GM12878 (cell line): ENCODE measurements at regions not wholly inside any gene's neighbourhood (a gene's known extent, or its start where the extent isn't known, plus 50 kb on each side); places are given as distances from the start of the nearest gene placed in this dataset.

ENCODE experiments used
- ATAC-seq: fragments of 200-7000 bp; cut with Tn5 transposase; 3 replicates; pipeline ENCODE4 v1.9.1; 2020; ENCODE audit warnings: mild to moderate bottlenecking, moderate library complexity
- BruUV-seq: library from RNA; stranded (reverse); fragments of 400-500 nt; replicated peaks from 2 replicates; lab custom pipeline; 2021; lab: Mats Ljungman, UMichigan
- CTCF ChIA-PET: fragments of 300-600 bp; sonication (Branson Sonifier 250); formaldehyde crosslinking; extraction: SDS; loops from one replicate; lab custom pipeline; 2021; ENCODE audit warnings: inconsistent platforms; lab: Yijun Ruan, JAX
- POLR2A ChIA-PET: fragments of 350-600 bp; formaldehyde crosslinking; extraction: SDS; loops from one replicate; lab custom pipeline; 2021; ENCODE audit warnings: inconsistent platforms; lab: Charles Lee
- RAD21 ChIA-PET: fragments of 300-600 bp; sonication (Branson Sonifier 250); formaldehyde crosslinking; loops from one replicate; lab custom pipeline; 2023; ENCODE audit warnings: antibody characterized with exemption; ENCODE audit not compliant: unreplicated experiment; lab: Charles Lee
- SMC1A ChIA-PET: fragments of 300-600 bp; sonication (Branson Sonifier 250); formaldehyde crosslinking; loops from one replicate; lab custom pipeline; 2023; ENCODE audit not compliant: unreplicated experiment, uncharacterized antibody; lab: Charles Lee
- DNase-seq: peaks from one replicate; pipeline ENCODE4 v3.0.0-alpha.2; 2011; ENCODE audit warnings: low read depth, low spot score
- FAIRE-seq: peaks from 3 replicates; lab custom pipeline; 2011; peaks lifted over from hg19 to GRCh38; lab: Jason Lieb, UNC
- H2AFZ ChIP-seq: 2 replicates; pipeline ENCODE4 v1.6.0; 2011; ENCODE audit warnings: low read depth, low read length, control low read depth; ENCODE audit not compliant: control insufficient read depth
- H3K27ac ChIP-seq: 2 replicates; pipeline ENCODE4 v1.5.1; 2011; ENCODE audit warnings: control low read depth; ENCODE audit not compliant: control insufficient read depth, insufficient read depth
- H3K27me3 ChIP-seq, 2 experiments: replicated peaks in 1 of 2; 2 replicates each; pipeline versions ENCODE4 v1.6.0 to v1.6.1; 2011; ENCODE audit warnings: low read length in 1 of 2; ENCODE audit not compliant: control insufficient read depth in 2 of 2, insufficient read depth in 2 of 2
- H3K36me3 ChIP-seq, 2 experiments: 2 replicates each; pipeline ENCODE4 v1.5.1; 2011; ENCODE audit warnings: low read length in 1 of 2; ENCODE audit not compliant: control insufficient read depth in 2 of 2, insufficient read depth in 2 of 2
- H3K4me1 ChIP-seq: 2 replicates; pipeline ENCODE4 v1.6.1; 2011; ENCODE audit warnings: mild to moderate bottlenecking, low read length, moderate library complexity, mixed read lengths; ENCODE audit not compliant: control insufficient read depth, insufficient read depth
- H3K4me2 ChIP-seq: 2 replicates; pipeline ENCODE4 v1.6.0; 2011; ENCODE audit warnings: control low read depth; ENCODE audit not compliant: control insufficient read depth, insufficient read depth
- H3K4me3 ChIP-seq: fragments of 200-600 bp; sonication (generic); 2 replicates; pipeline ENCODE4 v1.5.1; 2016
- H3K79me2 ChIP-seq: 2 replicates; pipeline ENCODE4 v1.6.0; 2011; ENCODE audit warnings: low read length; ENCODE audit not compliant: control insufficient read depth, insufficient read depth
- H3K9ac ChIP-seq: 2 replicates; pipeline ENCODE4 v1.8.0; 2011; ENCODE audit warnings: low read length, control low read depth, mixed read lengths; ENCODE audit not compliant: control insufficient read depth, insufficient read depth
- H3K9me3 ChIP-seq: replicated peaks from 3 replicates; pipeline ENCODE4 v1.5.1; 2011; ENCODE audit warnings: mild to moderate bottlenecking, low read length; ENCODE audit not compliant: control insufficient read depth, insufficient read depth
- H4K20me1 ChIP-seq: 2 replicates; pipeline ENCODE4 v1.6.0; 2011; ENCODE audit not compliant: control insufficient read depth, insufficient read depth
- CBFB ChIP-seq: IDR thresholded peaks from 2 replicates; pipeline ENCODE4 v1.6.1; 2016; ENCODE audit warnings: antibody characterized with exemption, low read depth
- CBX3 ChIP-seq: fragments of 200-600 bp; sonication (generic); IDR thresholded peaks from 2 replicates; pipeline ENCODE4 v1.6.1; 2016; ENCODE audit warnings: low read depth, borderline replicate concordance
- CREM ChIP-seq: IDR thresholded peaks from 2 replicates; pipeline ENCODE4 v1.6.1; 2014; ENCODE audit warnings: antibody characterized with exemption, low read depth
- ETV6 ChIP-seq, 2 experiments: fragments of 450-650 bp in 1 of 2; IDR thresholded peaks in 1 of 2; conservative IDR thresholded peaks in 1 of 2; 2 replicates each; pipeline ENCODE4 v1.6.1; 2014; ENCODE audit warnings: antibody characterized with exemption in 1 of 2, borderline replicate concordance in 1 of 2, low read depth in 1 of 2, mild to moderate bottlenecking in 1 of 2, moderate library complexity in 1 of 2
- HDAC2 ChIP-seq: fragments of 200-600 bp; sonication (generic); IDR thresholded peaks from 2 replicates; pipeline ENCODE4 v1.6.1; 2017
- IRF4 ChIP-seq: IDR thresholded peaks from 2 replicates; pipeline ENCODE4 v1.6.1; 2011; ENCODE audit warnings: low read depth, low read length
- JUND ChIP-seq: IDR thresholded peaks from 2 replicates; pipeline ENCODE4 v1.6.1; 2012; ENCODE audit warnings: low read depth, mild to moderate bottlenecking, low read length, improper control_type of control experiment, moderate library complexity
- MEF2B ChIP-seq: fragments of 450-650 bp; IDR thresholded peaks from 2 replicates; pipeline ENCODE4 v1.6.1; 2018; ENCODE audit warnings: mild to moderate bottlenecking, moderate library complexity; ENCODE audit not compliant: partially characterized antibody, poor library complexity, severe bottlenecking
- MTA2 ChIP-seq: fragments of 450-650 bp; IDR thresholded peaks from 2 replicates; pipeline ENCODE4 v1.6.1; 2016; ENCODE audit warnings: low read depth, mild to moderate bottlenecking, moderate library complexity
- MYC ChIP-seq: IDR thresholded peaks from 2 replicates; pipeline ENCODE4 v1.6.1; 2011; ENCODE audit warnings: mild to moderate bottlenecking, low read length, moderate library complexity, inconsistent platforms; ENCODE audit not compliant: insufficient read depth, insufficient replicate concordance, insufficient read length, severe bottlenecking
- POLR2A ChIP-seq: IDR thresholded peaks from 2 replicates; pipeline ENCODE4 v1.6.1; 2011; ENCODE audit warnings: low read depth, mild to moderate bottlenecking, low read length
- RUNX3 ChIP-seq: IDR thresholded peaks from 2 replicates; pipeline ENCODE4 v1.6.1; 2012; ENCODE audit warnings: low read length, inconsistent platforms
- SUZ12 ChIP-seq: fragments of 200-600 bp; sonication (generic); IDR thresholded peaks from one replicate; pipeline ENCODE4 v1.6.1; 2018; ENCODE audit warnings: antibody characterized with exemption, mild to moderate bottlenecking; ENCODE audit not compliant: unreplicated experiment
- ZBED1 ChIP-seq: IDR thresholded peaks from 2 replicates; pipeline ENCODE4 v1.6.1; 2016; ENCODE audit warnings: borderline replicate concordance
- WGBS: methylation state at CpG from one replicate; pipeline ENCODE4 v1.1.6; 2016; ENCODE audit warnings: low lambda C conversion rate; ENCODE audit not compliant: insufficient replicate concordance, insufficient coverage; ENCODE audit errors: missing lambda C conversion rate; 5-methylcytosine and 5-hydroxymethylcytosine counted together
- in situ Hi-C: fragments of 300-500 bp; cut with MboI; formaldehyde crosslinking; loops from 9 replicates; pipeline ENCODE4 v1.14.3; 2018; ENCODE audit warnings: mixed read lengths
- intact Hi-C: fragments of 100-400 bp; cut with micrococcal nuclease; formaldehyde crosslinking; loops from one replicate; pipeline ENCODE4 v1.14.2; 2022; ENCODE audit not compliant: unreplicated experiment
- TF ChIP-seq, protein P1 (sequence below): fragments of 450-650 bp; IDR thresholded peaks from 2 replicates; pipeline ENCODE4 v1.6.1; 2018; ENCODE audit warnings: mild to moderate bottlenecking, low read depth, moderate library complexity; ENCODE audit not compliant: partially characterized antibody
- TF ChIP-seq, protein P2 (sequence below): fragments of 450-650 bp; IDR thresholded peaks from 2 replicates; pipeline ENCODE4 v1.6.1; 2017; ENCODE audit warnings: antibody characterized with exemption, mild to moderate bottlenecking, moderate library complexity
- TF ChIP-seq, protein P3 (sequence below): IDR thresholded peaks from 2 replicates; pipeline ENCODE4 v1.6.1; 2011; ENCODE audit warnings: borderline replicate concordance, low read depth, mild to moderate bottlenecking, moderate library complexity, mixed read lengths, low read length; ENCODE audit not compliant: insufficient read depth; ENCODE audit errors: extremely low read length

DNA sequence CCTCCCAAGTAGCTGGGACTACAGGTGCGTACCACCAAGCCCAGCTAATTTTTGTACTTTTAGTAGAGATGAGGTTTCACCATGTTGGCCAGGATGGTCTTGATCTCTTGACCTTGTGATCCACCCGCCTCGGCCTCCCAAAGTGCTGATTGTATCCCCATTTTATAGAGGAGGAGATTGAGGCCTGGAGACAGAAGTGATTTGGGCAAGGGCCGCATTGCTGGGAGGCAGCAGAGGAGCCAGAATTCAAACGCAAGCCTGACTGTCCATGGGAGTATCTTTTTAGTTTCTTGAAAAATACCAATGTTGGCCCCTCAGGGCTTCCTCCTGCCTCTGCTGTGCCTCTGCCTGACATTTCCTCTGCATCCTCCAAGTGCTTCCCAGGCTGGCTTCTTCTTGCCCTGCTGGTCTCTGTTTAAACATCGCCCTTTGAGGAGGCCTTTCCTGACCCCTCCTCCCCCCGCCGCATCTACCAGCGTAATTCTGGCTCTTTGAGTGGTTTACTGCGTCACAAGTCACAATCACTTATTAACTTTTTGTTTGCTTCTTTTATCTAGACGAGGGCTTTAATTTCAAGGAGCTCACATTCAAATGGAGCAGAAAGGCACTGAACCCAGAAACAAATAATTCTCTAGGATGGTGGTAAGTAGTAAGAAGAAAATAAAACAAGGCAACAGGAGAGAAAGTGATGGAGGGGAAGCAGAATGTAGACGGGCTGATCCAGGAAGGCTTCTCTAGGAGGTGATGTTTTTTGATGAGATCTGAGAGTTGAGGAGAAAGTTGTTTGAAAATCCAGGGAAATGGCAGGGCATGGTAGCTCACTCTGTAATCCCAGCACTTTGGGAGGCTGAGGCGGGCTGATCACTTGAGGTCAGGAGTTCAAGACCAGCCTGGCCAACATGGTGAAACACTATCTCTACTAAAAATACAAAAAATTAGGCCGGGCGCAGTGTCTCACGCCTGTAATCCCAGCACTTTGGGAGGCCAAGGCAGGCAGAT lies 91.0 kb upstream of the MED13L start:
- H3K27ac ChIP-seq: no peak overlapping the region
- H3K36me3 ChIP-seq: no peaks in the 10 kb centered on the region
- TF ChIP-seq SUZ12: no peak
- TF ChIP-seq IRF4: no peak
- TF ChIP-seq CREM: no peak
- TF ChIP-seq, protein P1, sequence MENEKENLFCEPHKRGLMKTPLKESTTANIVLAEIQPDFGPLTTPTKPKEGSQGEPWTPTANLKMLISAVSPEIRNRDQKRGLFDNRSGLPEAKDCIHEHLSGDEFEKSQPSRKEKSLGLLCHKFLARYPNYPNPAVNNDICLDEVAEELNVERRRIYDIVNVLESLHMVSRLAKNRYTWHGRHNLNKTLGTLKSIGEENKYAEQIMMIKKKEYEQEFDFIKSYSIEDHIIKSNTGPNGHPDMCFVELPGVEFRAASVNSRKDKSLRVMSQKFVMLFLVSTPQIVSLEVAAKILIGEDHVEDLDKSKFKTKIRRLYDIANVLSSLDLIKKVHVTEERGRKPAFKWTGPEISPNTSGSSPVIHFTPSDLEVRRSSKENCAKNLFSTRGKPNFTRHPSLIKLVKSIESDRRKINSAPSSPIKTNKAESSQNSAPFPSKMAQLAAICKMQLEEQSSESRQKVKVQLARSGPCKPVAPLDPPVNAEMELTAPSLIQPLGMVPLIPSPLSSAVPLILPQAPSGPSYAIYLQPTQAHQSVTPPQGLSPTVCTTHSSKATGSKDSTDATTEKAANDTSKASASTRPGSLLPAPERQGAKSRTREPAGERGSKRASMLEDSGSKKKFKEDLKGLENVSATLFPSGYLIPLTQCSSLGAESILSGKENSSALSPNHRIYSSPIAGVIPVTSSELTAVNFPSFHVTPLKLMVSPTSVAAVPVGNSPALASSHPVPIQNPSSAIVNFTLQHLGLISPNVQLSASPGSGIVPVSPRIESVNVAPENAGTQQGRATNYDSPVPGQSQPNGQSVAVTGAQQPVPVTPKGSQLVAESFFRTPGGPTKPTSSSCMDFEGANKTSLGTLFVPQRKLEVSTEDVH: no peak
- TF ChIP-seq, protein P2, sequence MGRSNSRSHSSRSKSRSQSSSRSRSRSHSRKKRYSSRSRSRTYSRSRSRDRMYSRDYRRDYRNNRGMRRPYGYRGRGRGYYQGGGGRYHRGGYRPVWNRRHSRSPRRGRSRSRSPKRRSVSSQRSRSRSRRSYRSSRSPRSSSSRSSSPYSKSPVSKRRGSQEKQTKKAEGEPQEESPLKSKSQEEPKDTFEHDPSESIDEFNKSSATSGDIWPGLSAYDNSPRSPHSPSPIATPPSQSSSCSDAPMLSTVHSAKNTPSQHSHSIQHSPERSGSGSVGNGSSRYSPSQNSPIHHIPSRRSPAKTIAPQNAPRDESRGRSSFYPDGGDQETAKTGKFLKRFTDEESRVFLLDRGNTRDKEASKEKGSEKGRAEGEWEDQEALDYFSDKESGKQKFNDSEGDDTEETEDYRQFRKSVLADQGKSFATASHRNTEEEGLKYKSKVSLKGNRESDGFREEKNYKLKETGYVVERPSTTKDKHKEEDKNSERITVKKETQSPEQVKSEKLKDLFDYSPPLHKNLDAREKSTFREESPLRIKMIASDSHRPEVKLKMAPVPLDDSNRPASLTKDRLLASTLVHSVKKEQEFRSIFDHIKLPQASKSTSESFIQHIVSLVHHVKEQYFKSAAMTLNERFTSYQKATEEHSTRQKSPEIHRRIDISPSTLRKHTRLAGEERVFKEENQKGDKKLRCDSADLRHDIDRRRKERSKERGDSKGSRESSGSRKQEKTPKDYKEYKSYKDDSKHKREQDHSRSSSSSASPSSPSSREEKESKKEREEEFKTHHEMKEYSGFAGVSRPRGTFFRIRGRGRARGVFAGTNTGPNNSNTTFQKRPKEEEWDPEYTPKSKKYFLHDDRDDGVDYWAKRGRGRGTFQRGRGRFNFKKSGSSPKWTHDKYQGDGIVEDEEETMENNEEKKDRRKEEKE: no peak
- TF ChIP-seq ZBED1: no peak
- no peak for TF ChIP-seq MEF2B
- TF ChIP-seq MTA2: no peak
- TF ChIP-seq, protein P3, sequence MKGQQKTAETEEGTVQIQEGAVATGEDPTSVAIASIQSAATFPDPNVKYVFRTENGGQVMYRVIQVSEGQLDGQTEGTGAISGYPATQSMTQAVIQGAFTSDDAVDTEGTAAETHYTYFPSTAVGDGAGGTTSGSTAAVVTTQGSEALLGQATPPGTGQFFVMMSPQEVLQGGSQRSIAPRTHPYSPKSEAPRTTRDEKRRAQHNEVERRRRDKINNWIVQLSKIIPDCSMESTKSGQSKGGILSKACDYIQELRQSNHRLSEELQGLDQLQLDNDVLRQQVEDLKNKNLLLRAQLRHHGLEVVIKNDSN: no peak
- TF ChIP-seq CBX3: no peak
- no peak for TF ChIP-seq HDAC2
- TF ChIP-seq JUND: no peak
- no peak for TF ChIP-seq POLR2A
- TF ChIP-seq ETV6 (conservative IDR thresholded peaks at IDR 0.05 in 1 of 2, IDR thresholded peaks at IDR 0.05 in 1 of 2; ENCODE audit: borderline replicate concordance in 1 of 2, low read depth in 1 of 2): no peak
- TF ChIP-seq CBFB: no peak
- TF ChIP-seq RUNX3: no peak
- TF ChIP-seq MYC: no peak
- TF ChIP-seq, all 136 proteins: peak for 0
- in situ Hi-C loops (no loop called here), intact Hi-C loops (no loop called here)
- no peaks in the 10 kb centered on the region for H4K20me1 ChIP-seq
- ATAC-seq: no peak
- FAIRE-seq: no peak
- no peak for DNase-seq
- ChIA-PET RAD21 (no interaction called here), SMC1A (interaction anchor here (0.8 kb wide), 1 partner anchor 10 kb away, joined by 3 read pairs; no protein-coding TSS in a partner anchor), POLR2A (no interaction called here), CTCF (no interaction called here)
- H3K4me3 ChIP-seq: no peak overlapping the region
- H3K9me3 ChIP-seq: no peaks in the 10 kb centered on the region; the same call in 2 of the 3 replicates
- no peak overlapping the region for H2AFZ ChIP-seq
- no peak overlapping the region for H3K9ac ChIP-seq
- no peaks in the 10 kb centered on the region for H3K4me1 ChIP-seq
- H3K4me2 ChIP-seq: no peak overlapping the region
- 77% methylated on average over 16 of the region's 16 CpGs for WGBS
- no peaks in the 10 kb centered on the region for H3K79me2 ChIP-seq
- H3K27me3 ChIP-seq: no peaks in the 10 kb centered on the region
- BruUV-seq: no TSS peak
